Stimulated activated CD8-positive, alpha-beta memory T cell treated with anti-CD3 and anti-CD28 coated beads, Interleukin-7, amount 100 ng/mL, for 4 hours (primary cell): ENCODE measurements at regions not wholly inside any gene's neighbourhood (a gene's known extent, or its start where the extent isn't known, plus 50 kb on each side); places are given as distances from the start of the nearest gene placed in this dataset.

ENCODE experiments used
- DNase-seq, 2 donors: peaks; one replicate each; pipeline ENCODE4 v3.0.0-alpha.2; 2020; ENCODE audit warnings: low read depth in 2 of 2

DNA sequence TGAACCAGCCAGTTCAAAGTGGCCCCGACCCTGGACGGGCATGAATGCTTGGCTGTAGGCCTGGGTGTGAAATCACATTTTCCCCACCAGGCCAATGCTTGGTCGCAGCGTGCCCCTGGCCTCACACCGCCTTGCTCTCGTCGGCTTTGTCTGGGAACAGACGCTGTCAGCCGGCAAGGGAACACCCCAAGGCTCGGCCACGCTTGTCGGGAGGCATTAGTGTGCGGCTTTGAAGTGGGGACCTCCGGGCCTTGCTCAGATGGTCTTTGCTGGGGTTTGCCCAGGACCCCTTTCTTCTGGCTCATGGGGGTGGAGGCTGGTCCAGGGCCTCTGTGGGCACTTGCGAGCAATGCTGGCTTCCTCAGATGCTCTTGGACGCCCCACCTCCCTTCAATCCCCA lies 79.1 kb downstream of the INHBB start:
- DNase-seq: no peak

DNA sequence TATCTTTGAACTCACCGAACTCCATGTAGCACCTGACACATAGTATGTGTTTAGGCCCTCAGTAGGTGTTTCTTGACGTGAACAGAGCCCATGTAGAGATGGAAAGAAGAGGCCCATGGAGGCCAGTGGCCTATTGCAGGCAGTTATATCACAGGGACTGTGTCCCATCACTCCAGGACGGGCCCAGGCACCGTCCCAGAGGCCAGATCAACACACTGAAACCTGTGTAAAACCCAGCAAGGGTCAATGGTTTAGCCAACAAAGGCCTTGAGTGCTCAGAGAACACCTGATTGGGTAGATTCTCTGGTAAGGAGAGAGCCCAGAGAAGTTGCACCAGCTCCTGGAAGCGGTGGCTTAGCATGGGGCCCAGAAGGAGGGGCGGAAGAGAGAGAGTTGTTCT lies 82.8 kb downstream of the INHBB start:
- DNase-seq: no peak

DNA sequence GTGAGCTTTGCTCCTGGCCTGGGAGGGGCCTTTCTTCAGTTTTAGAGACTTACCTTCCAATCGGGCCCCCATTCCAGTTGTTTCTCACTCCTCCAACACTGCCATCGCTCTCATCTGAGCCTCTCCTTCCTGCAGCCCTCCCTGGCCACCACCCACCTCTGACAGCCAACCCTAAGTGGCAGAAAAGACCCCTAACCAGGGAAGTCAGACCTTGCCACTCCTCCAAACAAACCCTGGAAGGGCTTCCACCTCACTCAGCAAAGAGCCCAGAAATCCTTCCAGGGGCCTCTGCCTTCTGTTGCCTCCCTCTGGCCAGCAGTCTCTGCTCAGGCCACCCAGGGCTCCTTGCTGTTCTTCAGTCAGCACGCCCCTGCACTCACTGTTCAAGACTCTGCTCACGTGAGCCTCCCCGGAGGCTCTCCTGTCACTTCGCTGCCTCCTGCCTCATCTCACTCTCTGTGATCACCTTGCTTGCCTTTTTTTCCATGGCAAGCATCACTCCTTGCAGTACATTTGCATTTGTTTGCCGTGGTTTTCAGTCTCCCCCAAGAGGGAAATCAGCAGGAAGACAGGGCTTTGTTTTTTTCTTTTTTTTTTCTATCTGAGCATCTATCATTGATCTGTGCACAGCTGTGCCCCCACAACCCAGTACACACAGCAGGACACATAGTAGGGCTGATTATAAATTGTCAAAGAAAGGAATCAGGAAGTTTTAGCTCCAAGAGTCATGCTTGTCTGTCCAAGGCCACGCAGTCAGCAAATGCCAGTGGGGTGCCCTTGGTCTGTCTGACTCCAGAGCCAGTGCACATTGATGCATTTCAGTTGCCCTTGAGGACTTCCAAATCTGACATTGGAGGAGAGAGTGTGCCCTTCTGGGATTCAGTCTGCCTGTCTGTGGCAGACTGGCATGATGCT lies 83.9 kb downstream of the INHBB start:
- no peak for DNase-seq

DNA sequence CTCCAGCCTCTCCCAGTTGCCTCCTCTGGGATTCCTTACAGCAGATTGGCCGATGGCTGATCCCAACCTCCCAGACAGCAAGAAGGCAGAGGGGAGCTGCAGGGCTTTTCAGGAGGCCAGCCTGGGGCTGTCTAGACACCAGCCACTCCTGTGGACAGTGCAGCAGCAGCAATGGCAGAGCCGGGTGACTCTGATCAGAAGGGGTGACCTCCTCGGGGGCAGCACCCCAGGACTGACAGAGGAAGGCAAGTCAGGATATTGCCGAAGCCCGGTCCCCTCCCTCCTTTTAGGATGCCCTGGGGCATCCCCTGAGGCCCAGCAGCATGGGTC lies 84.5 kb downstream of the INHBB start:
- DNase-seq: no peak

DNA sequence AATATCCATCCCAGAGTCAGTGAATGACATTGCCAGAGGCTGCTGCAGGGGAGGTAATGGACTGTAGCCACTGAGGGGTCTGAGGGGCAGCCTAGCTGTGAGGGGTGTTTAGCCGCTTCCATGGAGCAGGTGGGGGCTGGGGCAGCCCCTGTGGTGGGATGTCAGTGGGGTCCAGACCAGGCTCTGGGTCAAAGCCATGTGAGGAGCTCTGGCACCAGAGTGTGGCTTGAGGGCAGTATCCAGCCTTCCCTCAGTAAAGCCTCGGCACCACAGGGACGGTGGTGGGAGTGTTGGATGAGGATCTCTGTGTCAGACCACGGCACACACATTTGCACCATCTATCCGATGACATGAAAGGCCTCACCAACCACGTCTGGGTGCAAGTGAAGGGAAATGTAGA lies 85.0 kb downstream of the INHBB start:
- no peak for DNase-seq

DNA sequence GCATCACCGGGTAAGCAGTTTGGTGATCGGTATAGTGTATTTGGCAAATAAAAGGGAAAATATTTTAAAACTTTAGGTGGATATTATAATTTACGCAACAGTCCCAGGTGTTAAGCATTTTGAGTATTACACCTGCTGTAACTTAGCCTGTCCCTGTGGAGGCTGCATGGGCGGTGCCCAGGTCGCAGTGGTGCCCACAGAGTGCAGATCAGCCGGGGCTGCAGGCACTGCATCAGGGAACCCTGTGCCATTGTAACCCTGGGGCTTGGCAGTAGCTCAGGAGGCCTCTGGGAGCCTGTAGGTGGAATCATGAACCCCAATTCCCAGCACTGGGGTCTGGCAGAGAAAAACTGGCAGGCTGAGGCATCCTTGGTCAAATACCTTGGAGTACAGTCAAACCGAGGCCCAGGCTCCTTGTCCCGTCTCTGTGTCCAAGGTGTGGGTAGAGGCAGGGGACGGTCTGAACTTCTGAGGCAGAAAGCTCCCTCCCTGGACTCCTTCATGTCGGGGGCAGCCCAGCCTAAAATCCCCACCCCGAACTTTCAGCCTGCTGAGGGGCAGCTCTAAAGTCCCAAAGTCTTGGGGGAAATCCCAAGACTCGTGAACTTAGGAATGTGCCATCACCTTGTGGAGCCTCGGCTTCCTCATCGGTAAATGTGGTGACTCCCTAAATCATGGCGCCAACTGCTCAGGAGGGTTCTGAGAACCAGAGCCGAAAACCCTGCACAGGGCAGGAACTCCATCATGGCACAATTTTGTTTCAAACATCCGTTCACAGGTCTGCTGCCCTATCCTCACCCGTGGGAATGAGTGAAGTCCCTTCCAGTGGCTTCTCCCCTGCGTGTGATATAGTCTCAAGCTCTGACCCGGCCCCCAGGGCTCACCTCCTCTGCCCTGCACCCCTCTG lies 85.7 kb downstream of the INHBB start:
- no peak for DNase-seq

DNA sequence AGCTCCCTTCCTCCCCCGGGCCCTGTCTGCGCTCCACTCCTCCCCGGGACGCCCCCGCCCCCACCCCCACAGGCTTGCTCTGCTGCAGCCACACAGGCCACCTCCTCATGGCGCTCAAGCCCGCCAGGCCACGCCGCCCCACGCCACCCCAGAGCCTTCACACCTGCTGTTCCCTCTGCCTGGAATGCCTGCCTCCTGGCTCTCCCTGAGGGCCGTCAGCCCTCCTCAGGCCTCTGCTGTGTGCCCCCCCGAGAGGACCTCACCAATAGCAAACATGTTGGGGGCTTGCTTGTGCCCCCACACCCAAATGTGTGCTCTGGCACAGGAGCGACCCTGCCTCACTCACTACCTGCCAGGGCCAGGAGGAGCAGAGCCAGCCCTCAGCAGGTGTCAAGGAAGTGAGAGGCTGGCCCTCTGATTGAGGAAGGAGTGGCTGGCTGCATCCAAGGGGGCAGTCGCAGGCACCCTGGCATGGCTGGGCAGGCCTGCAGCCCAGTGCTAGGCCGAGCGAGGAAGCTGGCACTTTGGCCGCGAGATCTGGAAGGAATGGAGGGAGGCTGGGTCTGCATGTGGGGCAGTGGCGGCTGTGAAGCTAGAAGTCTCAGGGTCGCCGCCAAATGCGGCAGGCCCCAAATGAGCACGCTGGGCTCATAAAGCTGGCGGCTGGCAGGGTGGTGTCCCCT lies 86.5 kb downstream of the INHBB start:
- DNase-seq: no peak

DNA sequence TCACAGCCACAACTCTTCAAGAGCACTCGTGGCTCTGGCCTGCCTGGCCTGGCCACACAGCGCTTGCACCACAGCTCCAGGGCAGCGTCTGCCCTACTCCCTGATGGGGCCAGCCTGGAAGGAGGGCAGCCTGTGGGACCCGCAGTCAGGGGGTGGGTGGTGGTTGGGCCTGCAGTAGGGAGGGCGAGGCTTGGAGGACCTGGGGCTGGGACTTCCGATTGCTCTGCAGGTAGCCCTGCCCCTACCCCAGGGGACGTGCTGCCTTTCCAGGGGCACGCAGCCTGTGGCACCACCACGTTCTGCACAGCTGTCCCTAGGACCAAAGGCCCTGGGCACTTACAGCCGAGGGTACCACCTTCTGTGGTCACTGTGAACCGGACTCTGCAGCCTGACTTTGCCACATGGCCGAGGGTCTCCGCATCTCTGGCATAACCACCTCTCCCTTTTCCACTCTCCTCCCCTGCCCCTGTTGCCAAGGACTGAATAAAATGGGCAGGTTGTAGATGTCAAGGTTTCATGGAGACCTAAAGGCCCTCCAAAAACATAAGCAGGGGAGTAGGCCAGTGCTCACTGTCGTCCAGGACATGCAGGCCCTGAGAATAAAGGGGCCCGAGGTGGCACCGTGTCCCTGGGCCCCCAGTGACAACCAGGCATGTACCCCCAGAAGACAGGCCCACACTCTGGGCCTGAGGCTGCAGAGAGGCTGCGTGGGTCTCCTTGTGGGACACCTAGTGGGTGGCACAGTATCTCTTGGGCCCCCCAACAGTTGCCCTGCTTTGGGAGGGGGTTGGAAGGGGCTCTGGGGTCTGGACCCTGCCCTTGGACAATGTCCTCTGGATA lies 87.3 kb downstream of the INHBB start:
- DNase-seq: no peak

DNA sequence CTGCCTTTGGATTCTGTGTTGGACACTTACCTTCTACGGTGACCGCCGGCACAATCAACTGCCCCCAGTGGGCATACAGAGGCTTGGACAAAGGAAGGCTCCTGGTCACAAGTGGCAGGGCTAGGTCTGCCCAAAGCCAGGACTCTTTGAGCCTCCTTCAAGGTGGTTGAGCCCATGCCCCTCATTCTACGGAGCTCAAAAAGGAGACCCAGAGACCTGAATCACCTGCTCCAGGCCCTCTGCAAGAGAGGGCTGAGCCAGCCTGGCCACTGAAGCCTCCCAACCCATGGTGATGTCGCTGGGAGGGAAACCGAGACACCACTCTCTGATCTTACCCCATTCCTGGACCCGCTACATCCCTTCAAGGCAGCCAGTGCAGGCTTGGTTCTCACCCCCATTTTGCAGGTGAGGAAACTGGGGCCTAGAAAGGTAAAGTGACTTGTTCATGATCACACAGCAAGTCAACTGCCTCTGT lies 87.9 kb downstream of the INHBB start:
- DNase-seq: no peak

DNA sequence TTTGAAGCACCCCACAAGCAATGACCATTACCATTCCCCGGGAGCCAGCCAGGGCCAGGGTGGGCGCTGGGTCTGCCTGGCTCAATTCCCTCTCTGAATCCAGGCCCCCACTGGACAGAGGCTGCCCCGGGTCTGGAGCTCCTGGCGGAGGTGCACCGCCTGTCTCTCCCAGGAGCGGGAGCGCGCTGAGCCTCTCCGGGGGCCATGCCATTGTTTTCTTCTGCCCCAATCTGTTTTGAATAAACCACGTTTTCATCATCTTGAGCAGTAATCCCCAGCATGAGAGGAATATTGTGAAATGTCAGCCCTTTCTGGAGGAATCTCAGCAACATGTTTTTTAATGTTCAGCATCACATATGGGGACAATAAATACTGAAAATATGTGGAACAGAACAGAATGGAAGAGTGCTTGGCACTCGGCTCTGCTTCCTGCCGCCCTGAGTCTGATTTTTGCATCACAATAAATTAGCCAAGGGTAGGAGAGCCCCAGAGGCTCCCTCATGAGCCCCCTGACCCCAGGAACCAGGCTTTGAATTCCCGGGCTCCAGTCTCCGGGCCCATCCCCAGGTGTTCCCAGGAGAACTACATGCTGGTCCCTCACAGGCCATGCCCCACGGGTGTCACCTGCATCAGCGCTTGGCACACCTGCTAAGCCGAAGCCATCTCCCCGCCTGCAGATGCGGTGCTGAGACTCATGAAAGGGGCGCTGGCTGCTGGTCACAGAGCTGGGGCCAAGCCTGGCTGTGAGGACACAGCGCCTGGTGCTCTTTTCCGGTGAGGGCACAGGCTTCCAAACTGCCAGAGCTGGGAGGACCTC lies 88.8 kb downstream of the INHBB start:
- no peak for DNase-seq

DNA sequence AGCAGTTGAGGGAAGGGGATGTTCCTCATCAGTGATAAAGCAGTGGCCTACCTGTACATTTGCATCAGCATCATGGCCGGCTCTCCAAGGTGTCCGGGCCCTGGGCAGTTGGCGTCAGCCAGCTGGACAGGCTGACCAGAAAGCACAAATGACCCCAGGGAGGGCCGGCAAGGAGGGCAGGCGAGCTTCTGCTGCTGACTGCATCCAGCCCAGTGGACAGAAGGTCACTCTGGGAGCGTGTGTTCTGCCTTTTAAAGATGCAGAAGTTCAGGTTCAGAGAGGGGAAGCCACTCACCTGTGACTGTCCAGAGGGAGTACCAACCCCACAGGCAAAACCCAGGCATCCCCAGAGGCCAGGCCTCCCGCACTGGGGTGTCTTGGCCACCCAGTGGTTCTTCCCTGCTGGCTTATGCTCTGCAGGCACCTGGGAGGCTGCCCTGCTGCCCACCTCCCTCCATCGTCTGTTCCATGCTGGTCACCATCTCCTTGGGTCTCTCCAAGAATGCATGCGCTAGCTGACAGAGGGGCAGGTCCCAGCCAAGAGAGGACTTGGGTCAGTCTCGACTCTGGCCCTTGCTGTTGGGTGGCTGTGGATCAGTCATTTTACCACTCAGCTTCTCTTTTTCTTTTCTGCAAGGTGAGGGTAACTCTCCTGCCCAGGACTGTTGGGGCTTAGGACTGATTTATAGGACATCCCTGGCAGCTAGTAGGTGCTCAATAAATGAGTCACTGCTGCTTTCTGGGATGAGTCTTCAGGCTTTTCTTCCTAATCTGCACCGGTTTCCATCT lies 89.9 kb downstream of the INHBB start:
- no peak for DNase-seq

DNA sequence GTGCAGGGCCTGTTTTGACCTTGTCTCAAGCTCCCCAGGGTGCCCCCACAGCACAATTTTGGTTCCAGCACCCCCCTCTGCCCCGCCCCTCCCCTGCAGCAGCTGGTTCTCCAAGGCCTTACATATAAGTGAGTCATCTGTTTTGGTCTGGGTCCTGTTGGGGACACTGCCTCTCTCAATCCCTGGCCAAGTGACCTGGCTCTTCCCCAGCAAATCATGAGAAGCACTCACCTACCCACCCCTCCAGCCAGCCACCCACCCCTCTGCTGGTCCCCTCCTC lies 90.5 kb downstream of the INHBB start:
- no peak for DNase-seq

DNA sequence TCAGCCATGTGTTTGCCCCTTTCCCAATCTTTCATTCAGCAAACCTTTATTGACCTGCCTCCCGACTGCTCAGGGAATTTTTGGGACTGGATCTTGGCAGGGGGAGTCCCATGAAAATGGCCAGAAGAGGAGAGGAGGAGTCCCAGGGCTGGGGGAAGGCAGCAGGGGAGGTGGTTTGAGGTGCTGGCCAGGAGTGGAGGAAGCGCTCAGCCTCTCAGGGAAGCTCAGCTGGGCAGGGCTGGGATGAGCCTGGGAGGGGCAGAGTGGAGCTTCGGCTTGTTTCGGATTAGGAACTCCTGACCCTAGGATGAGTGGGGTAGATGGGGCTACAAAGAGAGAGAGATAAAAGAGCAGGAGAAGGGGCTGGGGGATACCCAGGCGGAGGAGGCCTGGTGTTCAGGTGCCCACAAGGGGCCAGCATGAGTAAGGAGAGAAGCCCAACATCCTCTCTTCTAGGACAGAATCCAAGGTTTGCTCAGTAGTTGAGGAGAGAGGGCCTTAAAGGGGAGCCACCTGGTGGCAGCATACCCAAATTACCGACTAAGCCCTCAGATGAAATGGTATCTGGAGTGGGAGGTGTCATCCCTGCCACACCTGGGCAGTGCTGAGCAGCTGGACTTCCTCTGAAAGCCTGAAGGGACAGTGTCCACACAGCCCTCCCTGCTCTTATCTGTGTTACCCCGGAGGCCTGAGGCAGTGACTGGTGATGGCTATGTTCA lies 91.1 kb downstream of the INHBB start:
- no peak for DNase-seq

DNA sequence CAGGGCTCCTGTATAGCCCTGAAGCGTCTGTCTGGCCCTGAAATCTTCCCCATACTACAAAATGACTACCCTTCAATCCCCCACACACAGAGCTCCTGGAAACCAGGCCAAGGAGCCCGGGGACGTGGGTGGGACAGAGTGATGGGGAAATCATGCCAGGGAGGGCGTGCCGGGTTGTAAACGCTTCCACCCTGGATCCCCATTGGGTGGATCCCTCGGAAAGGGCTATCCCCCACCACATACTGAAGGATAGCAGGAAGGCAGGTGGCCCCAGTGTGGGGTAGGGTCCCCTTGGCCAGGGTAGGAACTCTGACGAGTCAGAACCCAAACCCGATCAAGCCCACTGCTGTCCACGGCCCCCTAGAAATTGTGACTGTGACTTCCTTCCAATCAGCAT lies 91.7 kb downstream of the INHBB start:
- DNase-seq: no peak

DNA sequence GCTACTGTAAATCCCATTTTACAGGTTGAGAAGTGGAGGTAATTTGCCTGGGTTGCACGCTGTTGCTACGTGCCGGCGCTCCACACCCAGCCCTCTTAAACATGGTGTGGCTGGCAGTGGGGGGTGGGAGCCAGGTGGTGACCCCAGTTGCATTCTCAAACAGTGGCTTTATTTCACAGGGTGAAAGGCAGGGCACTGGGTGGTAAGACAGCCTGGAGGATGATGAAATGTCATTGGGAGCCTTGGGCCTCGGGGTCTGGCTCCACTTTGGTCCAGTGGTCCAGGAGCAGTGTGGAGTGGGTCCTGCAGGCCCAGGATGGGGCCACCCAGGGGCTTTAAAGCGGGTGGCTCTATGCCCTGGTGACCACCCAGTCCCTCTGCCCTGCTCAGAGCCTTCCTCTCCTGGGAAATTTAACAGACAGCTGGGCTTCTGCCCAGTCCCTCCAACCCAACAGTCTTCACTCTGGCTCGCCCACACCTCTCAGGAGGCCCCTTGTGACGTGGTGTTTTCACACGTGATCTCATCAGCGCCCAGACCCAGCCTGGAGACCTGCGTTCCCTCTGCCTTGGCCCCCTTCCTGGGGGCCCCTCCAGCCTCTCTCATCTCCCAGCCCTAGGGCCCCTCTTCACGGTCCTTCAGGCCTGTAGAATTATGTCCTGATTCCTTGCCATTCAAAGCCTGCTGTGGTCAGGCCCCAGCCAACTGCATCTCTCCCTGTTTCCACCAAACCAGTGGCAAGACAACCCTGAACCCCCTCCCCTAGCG lies 92.5 kb downstream of the INHBB start:
- DNase-seq: no peak

DNA sequence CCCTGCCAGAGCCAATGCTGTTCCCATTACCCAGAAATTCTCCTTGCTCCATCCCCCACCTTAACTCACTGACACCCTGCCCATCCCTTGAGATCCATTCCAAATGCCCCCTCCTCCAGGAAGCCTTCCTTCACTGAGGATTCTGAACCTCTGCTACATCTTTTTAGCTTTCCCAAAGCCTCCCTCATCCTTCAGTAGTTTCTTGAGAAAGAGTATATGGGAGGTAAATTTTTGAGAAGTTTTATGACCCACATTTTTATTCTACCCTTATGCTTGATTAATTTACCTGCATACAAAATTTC lies 93.1 kb downstream of the INHBB start:
- DNase-seq: no peak

DNA sequence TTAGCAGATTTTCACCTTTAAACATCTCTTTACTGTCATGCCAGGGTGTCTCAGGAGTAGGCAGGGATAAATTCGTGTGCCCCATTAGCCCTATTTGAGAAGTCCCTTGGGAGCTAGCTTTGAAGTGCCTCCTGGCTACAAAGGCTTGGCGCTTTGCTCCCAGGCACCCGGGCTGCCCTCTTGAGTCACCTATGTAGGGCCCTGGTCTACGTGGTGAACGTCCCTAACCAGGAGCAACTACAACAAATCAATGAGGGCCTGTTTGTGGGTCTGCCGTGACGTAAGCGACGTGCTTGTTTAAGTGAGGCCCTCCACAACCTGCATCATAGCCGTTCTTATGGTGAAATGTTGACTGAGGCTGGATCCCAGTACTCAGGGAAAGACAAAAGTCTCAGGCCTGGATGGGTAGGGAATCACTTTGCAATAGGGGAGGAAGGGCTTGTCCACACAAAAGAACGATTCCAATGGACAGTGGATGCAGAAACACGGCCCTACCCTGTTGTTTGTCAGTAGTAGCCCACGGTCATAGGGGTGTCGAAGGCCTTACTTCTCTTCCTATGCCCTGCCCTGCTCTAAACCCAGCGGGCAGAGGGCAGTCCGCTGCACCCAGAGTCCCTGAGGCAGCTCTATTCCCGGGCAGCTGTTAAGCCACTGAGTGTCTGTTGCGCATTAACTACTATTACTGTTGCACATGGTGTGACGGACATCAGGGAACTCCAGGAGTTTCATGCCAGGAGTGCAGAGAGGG lies 93.9 kb downstream of the INHBB start:
- no peak for DNase-seq
